ENCODE measurements at regions not wholly inside any gene's neighbourhood (a gene's known extent, or its start where the extent isn't known, plus 50 kb on each side); places are given as distances from the start of the nearest gene placed in this dataset.

DNA sequence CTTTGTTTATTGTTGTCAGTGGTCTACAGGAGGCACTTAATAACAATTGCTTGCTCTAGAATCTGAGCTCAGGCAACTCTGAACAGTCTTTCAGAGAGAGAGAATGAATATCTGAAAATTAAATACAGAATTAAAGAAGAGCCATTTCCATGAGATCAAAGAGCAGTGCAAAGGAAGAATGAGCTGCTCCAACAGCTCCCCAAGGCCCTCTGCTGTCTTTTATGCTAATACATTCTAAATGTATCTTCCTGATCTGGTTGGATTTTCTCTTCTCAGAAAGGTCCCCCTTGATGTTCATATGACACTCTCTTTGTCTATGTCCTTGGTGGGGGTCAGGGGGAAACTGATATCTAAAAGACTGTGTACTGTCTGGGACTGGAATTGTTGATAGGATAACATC, 1029.6 kb downstream of the PCDH9 start:
- TF ChIP-seq MAFK (conservative IDR thresholded peaks at IDR 0.05 in 1 of 2, IDR thresholded peaks at IDR 0.05 in 1 of 2; ENCODE audit: low read length in 2 of 2) (no peak), ZNF501 (CRISPR knock-in tag; IDR thresholded peaks at IDR 0.05) (no peak), HMG20A (CRISPR knock-in tag; IDR thresholded peaks at IDR 0.05; ENCODE audit: borderline replicate concordance) (no peak), ZNF570 (CRISPR knock-in tag; IDR thresholded peaks at IDR 0.05; ENCODE audit: borderline replicate concordance) (no peak), RFXANK (CRISPR knock-in tag; IDR thresholded peaks at IDR 0.05) (no peak), FOXO1 (CRISPR knock-in tag; IDR thresholded peaks at IDR 0.05) (no peak), AGO1 (IDR thresholded peaks at IDR 0.05; ENCODE audit: low read depth, low read length, poor library complexity, severe bottlenecking) (no peak), CENPT (CRISPR knock-in tag; IDR thresholded peaks at IDR 0.05; ENCODE audit: low read depth) (no peak), NFRKB (IDR thresholded peaks at IDR 0.05) (no peak), SMARCE1 (IDR thresholded peaks at IDR 0.05; ENCODE audit: borderline replicate concordance) (no peak)
- TF ChIP-seq, protein P1, sequence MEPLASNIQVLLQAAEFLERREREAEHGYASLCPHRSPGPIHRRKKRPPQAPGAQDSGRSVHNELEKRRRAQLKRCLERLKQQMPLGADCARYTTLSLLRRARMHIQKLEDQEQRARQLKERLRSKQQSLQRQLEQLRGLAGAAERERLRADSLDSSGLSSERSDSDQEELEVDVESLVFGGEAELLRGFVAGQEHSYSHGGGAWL (CRISPR knock-in tag; IDR thresholded peaks at IDR 0.05): no peak
- TF ChIP-seq, protein P2, sequence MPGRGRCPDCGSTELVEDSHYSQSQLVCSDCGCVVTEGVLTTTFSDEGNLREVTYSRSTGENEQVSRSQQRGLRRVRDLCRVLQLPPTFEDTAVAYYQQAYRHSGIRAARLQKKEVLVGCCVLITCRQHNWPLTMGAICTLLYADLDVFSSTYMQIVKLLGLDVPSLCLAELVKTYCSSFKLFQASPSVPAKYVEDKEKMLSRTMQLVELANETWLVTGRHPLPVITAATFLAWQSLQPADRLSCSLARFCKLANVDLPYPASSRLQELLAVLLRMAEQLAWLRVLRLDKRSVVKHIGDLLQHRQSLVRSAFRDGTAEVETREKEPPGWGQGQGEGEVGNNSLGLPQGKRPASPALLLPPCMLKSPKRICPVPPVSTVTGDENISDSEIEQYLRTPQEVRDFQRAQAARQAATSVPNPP (CRISPR knock-in tag; IDR thresholded peaks at IDR 0.05): no peak
- TF ChIP-seq, protein P3, sequence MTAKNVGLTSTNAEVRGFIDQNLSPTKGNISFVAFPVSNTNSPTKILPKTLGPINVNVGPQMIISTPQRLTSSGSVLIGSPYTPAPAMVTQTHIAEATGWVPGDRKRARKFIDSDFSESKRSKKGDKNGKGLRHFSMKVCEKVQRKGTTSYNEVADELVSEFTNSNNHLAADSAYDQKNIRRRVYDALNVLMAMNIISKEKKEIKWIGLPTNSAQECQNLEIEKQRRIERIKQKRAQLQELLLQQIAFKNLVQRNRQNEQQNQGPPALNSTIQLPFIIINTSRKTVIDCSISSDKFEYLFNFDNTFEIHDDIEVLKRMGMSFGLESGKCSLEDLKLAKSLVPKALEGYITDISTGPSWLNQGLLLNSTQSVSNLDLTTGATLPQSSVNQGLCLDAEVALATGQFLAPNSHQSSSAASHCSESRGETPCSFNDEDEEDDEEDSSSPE (CRISPR knock-in tag; IDR thresholded peaks at IDR 0.05): no peak
- in situ Hi-C loops (cut with HindIII; ENCODE audit: extremely low pct_ligation_motif_present, low pct_unique_long_range_greater_than_20kb) (no loop called here), intact Hi-C loops (cut with micrococcal nuclease; ENCODE audit: unreplicated experiment) (no loop called here)
- no peak overlapping the region for H3K9ac ChIP-seq (ENCODE audit: insufficient read depth, low read depth, low read length)
- ATAC-seq: no peak
- no peak overlapping the region for H3K27ac ChIP-seq (ENCODE audit: extremely low read length, insufficient read depth, low read length)
- no peak overlapping the region for H3K4me2 ChIP-seq (ENCODE audit: low read depth, low read length)
- CTCF ChIA-PET (ENCODE audit: low intra/inter-chr PET ratio, low total read pairs): no interaction called here
- DNase-seq (ENCODE audit: low spot score): no peak
- H3K36me3 ChIP-seq (replicated peaks in 1 of 2; ENCODE audit: control insufficient read depth in 1 of 2, insufficient read depth in 2 of 2, low read length in 2 of 2): no peaks in the 10 kb centered on the region
- no peaks in the 10 kb centered on the region for H4K20me1 ChIP-seq (ENCODE audit: insufficient read depth, low read length)
- no peaks in the 10 kb centered on the region for H3K4me1 ChIP-seq (ENCODE audit: insufficient read depth, low read length)
- no peaks in the 10 kb centered on the region for H3K27me3 ChIP-seq (ENCODE audit: control insufficient read depth in 1 of 2, insufficient read depth in 2 of 2, low read length in 2 of 2)
- no peak overlapping the region for H2AFZ ChIP-seq (ENCODE audit: low read length)
- no peak for FAIRE-seq
- H3K4me3 ChIP-seq (replicated peaks in 1 of 3; ENCODE audit: insufficient read depth in 1 of 3, low read depth in 2 of 3, low read length in 3 of 3): no peak overlapping the region
- no TSS peak for BruUV-seq (replicated peaks)
- POLR2A ChIA-PET: no interaction called here
- no peaks in the 10 kb centered on the region for H3K79me2 ChIP-seq (ENCODE audit: insufficient read depth, low read length)
- H3K9me3 ChIP-seq (ENCODE audit: low read length): peaks cover 14% of the 10 kb centered on the region
